ENCODE measurements at regions not wholly inside any gene's neighbourhood (a gene's known extent, or its start where the extent isn't known, plus 50 kb on each side); places are given as distances from the start of the nearest gene placed in this dataset.

DNA sequence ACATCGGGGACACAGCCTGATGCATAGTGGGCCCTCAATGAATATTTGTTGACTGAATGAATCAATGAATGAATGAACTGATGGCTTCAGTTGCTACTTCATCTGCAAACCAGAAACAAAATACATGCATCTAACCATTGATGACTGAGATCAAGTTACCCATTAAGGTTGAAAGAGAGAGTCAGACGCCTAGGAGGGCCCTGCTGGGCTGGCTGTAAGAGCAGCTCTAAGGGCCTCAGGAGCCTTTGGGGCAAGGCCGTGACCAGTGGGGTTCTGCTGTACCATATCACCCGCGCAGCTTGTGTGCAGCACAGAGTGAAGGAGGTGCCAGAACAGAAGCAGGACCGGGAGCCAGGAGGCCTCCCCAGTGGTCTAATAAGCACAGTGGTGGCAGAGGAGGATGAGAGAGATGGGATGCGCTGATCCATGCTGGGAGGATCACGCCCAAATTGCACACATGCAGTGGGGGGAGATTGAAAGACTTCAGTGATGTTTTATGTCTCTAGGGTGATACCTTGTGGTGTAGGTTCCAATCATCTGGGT is 96.1 kb upstream of the KCNG1 start:
- no peak for TF ChIP-seq EZH2 (IDR thresholded peaks at IDR 0.05; ENCODE audit: borderline replicate concordance)
- TF ChIP-seq, protein P1, sequence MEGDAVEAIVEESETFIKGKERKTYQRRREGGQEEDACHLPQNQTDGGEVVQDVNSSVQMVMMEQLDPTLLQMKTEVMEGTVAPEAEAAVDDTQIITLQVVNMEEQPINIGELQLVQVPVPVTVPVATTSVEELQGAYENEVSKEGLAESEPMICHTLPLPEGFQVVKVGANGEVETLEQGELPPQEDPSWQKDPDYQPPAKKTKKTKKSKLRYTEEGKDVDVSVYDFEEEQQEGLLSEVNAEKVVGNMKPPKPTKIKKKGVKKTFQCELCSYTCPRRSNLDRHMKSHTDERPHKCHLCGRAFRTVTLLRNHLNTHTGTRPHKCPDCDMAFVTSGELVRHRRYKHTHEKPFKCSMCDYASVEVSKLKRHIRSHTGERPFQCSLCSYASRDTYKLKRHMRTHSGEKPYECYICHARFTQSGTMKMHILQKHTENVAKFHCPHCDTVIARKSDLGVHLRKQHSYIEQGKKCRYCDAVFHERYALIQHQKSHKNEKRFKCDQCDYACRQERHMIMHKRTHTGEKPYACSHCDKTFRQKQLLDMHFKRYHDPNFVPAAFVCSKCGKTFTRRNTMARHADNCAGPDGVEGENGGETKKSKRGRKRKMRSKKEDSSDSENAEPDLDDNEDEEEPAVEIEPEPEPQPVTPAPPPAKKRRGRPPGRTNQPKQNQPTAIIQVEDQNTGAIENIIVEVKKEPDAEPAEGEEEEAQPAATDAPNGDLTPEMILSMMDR (IDR thresholded peaks at IDR 0.05; ENCODE audit: poor library complexity), result no peak
- TF ChIP-seq EZH2phosphoT487 (IDR thresholded peaks at IDR 0.05; ENCODE audit: low read depth, severe bottlenecking, unreplicated experiment), result no peak
- H3K4me3 ChIP-seq, result no peak overlapping the region
- H3K36me3 ChIP-seq (replicated peaks; ENCODE audit: insufficient read depth, low read depth), result no peaks in the 10 kb centered on the region
- no peaks in the 10 kb centered on the region for H3K27me3 ChIP-seq
- H3K4me2 ChIP-seq, result no peak overlapping the region
- no peak for DNase-seq (ENCODE audit: low spot score)
- no peak overlapping the region for H3K27ac ChIP-seq
- 89% methylated on average over 8 of the region's 8 CpGs for WGBS (ENCODE audit: low lambda C conversion rate, missing lambda C conversion rate)
- no peaks in the 10 kb centered on the region for H3K9me2 ChIP-seq (replicated peaks; ENCODE audit: insufficient read depth)
- peaks cover 22% of the 10 kb centered on the region for H3K4me1 ChIP-seq (ENCODE audit: insufficient read depth)
- H4K20me1 ChIP-seq (ENCODE audit: insufficient read depth, poor library complexity, severe bottlenecking), result no peaks in the 10 kb centered on the region
- H3K79me2 ChIP-seq, result no peaks in the 10 kb centered on the region
- H3K9me3 ChIP-seq (ENCODE audit: low read depth), result no peaks in the 10 kb centered on the region
- no peak overlapping the region for H2AFZ ChIP-seq

DNA sequence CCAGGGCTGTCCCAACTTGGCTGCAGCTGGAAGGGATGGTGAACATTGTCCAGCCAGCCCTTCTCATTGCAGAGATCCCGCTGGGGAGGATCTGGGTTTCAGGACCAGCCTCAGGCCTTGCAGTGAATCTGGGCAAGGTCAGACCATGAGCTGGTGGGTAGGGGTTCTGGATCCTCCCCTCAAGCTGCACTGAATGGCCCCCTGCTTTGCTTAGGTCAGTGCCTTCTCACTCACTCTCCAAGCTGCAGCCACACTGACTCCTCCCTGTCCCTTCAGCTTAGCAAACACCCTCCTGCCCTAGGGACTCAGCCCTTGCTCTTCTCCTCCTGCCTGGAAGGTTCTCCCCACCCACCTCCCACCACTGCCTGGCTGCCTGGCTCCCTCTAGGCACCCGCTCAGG is 95.3 kb upstream of the KCNG1 start:
- no peak for DNase-seq (ENCODE audit: low spot score)
- Histone ChIP-seq H3K4me3 (no peak overlapping the region), H3K9me3 (ENCODE audit: low read depth) (no peaks in the 10 kb centered on the region), H3K9me2 (replicated peaks; ENCODE audit: insufficient read depth) (no peaks in the 10 kb centered on the region), H3K27ac (no peak overlapping the region), H3K79me2 (no peaks in the 10 kb centered on the region), H2AFZ (no peak overlapping the region), H3K4me2 (no peak overlapping the region), H3K4me1 (ENCODE audit: insufficient read depth) (peaks cover 22% of the 10 kb centered on the region), H4K20me1 (ENCODE audit: insufficient read depth, poor library complexity, severe bottlenecking) (no peaks in the 10 kb centered on the region), H3K27me3 (no peaks in the 10 kb centered on the region), H3K36me3 (replicated peaks; ENCODE audit: insufficient read depth, low read depth) (no peaks in the 10 kb centered on the region)
- 81% methylated on average over 2 of the region's 2 CpGs for whole genome bisulfite sequencing (ENCODE audit: low lambda C conversion rate, missing lambda C conversion rate)
- TF ChIP-seq, protein P1 (IDR thresholded peaks at IDR 0.05; ENCODE audit: poor library complexity), result no peak
- TF ChIP-seq EZH2phosphoT487 (IDR thresholded peaks at IDR 0.05; ENCODE audit: low read depth, severe bottlenecking, unreplicated experiment) (no peak), EZH2 (IDR thresholded peaks at IDR 0.05; ENCODE audit: borderline replicate concordance) (no peak)

DNA sequence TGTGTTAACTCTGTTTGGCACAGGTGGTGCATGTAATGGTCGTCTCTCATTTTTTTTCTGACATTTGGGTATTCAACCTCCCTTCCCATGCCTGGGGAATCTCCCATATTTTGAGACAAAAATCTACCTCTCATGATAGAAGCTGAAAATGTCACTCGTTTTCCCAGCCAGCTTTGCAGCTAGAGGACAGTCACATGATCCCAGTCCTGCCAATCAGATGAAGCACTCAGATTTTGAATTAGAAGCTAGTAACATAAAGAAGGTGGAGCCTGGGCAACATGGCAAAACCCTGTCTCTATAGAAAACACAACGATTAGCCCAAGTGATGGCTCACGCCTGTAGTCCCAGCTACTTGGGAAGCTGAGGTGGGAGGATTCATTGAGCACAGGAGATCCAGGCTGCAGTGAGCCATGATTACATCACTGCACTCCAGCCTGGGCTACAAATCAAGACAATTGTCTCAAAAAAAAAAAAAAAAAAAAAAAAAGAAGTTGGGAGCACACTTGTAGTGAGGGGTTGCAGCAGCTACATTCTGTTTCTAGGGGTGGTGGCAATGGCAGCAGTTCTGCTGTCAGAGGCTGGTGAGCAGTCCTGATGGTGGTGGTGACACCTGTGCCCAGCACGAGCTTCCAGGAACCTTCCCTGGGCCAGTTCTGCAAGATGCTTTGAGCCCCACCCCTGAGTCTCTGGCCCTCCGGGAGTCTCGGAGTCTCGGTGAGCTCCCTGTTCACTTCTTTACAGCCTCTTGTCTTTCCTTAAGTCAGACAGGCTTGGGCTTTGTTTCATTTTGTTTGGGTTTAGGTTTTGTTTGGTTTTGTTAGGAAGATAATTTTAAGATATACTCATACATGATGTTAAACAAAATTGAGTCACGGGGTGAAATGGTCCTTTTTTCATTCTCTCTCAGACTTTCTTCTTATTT is 94.1 kb upstream of the KCNG1 start:
- no peak for TF ChIP-seq EZH2phosphoT487 (IDR thresholded peaks at IDR 0.05; ENCODE audit: low read depth, severe bottlenecking, unreplicated experiment)
- no peak for TF ChIP-seq EZH2 (IDR thresholded peaks at IDR 0.05; ENCODE audit: borderline replicate concordance)
- TF ChIP-seq, protein P1 (IDR thresholded peaks at IDR 0.05; ENCODE audit: poor library complexity), result no peak
- no peaks in the 10 kb centered on the region for H4K20me1 ChIP-seq (ENCODE audit: insufficient read depth, poor library complexity, severe bottlenecking)
- H3K27me3 ChIP-seq, result no peaks in the 10 kb centered on the region
- no peaks in the 10 kb centered on the region for H3K9me3 ChIP-seq (ENCODE audit: low read depth)
- no peak overlapping the region for H3K4me2 ChIP-seq
- H2AFZ ChIP-seq, result no peak overlapping the region
- no peaks in the 10 kb centered on the region for H3K9me2 ChIP-seq (replicated peaks; ENCODE audit: insufficient read depth)
- peak overlapping the region; percentile 6 for H3K27ac ChIP-seq
- no peak for DNase-seq (ENCODE audit: low spot score)
- WGBS (ENCODE audit: low lambda C conversion rate, missing lambda C conversion rate), result 53% methylated on average over 9 of the region's 9 CpGs
- no peaks in the 10 kb centered on the region for H3K79me2 ChIP-seq
- H3K4me1 ChIP-seq (ENCODE audit: insufficient read depth), result peaks cover 17% of the 10 kb centered on the region
- no peaks in the 10 kb centered on the region for H3K36me3 ChIP-seq (replicated peaks; ENCODE audit: insufficient read depth, low read depth)
- no peak overlapping the region for H3K4me3 ChIP-seq

Data from hepatocyte (in vitro differentiated cells).